Panc1 (cell line): ENCODE measurements at regions not wholly inside any gene's neighbourhood (a gene's known extent, or its start where the extent isn't known, plus 50 kb on each side); places are given as distances from the start of the nearest gene placed in this dataset.

ENCODE experiments used
- ATAC-seq: fragments of 200-7000 bp; cut with Tn5 transposase; 2 replicates; pipeline ENCODE4 v1.9.1; 2020; ENCODE audit warnings: mild to moderate bottlenecking, moderate library complexity
- BruUV-seq: library from RNA; stranded (reverse); fragments of 400-500 nt; replicated peaks from 2 replicates; lab custom pipeline; 2021; lab: Mats Ljungman, UMichigan
- CTCF ChIA-PET: fragments of 300-600 bp; sonication (Branson Sonifier 250); formaldehyde crosslinking; loops from one replicate; lab custom pipeline; 2022; ENCODE audit warnings: antibody characterized with exemption; lab: Charles Lee
- POLR2A ChIA-PET: fragments of 300-600 bp; sonication (Branson Sonifier 250); formaldehyde crosslinking; loops from one replicate; lab custom pipeline; 2022; ENCODE audit warnings: antibody characterized with exemption; lab: Charles Lee
- DNase-seq: peaks from one replicate; pipeline ENCODE4 v3.0.0-alpha.2; 2010; ENCODE audit warnings: low read depth, low spot score
- H3K27ac ChIP-seq: 2 replicates; pipeline ENCODE4 v1.5.1; 2011; ENCODE audit warnings: mild to moderate bottlenecking, low read length, inconsistent platforms
- H3K27me3 ChIP-seq: fragments of 200-500 bp; sonication (Bioruptor generic); 2 replicates; pipeline ENCODE4 v1.6.0; 2014; ENCODE audit warnings: low read length, inconsistent platforms; ENCODE audit not compliant: control insufficient read depth, insufficient read depth
- H3K36me3 ChIP-seq: fragments of 200-500 bp; sonication (Bioruptor generic); 2 replicates; pipeline ENCODE4 v1.5.1; 2014; ENCODE audit warnings: inconsistent platforms, mild to moderate bottlenecking, low read length, moderate library complexity; ENCODE audit not compliant: control insufficient read depth, insufficient read depth
- H3K4me1 ChIP-seq: 2 replicates; pipeline ENCODE4 v1.5.1; 2011; ENCODE audit warnings: inconsistent platforms, mild to moderate bottlenecking, low read length, moderate library complexity; ENCODE audit not compliant: control insufficient read depth, insufficient read depth
- H3K4me3 ChIP-seq, 2 experiments: 2 replicates each; pipeline ENCODE4 v1.5.1; 2011 to 2012; ENCODE audit warnings: low read depth in 2 of 2, low read length in 2 of 2, mild to moderate bottlenecking in 2 of 2, inconsistent platforms in 1 of 2, moderate library complexity in 1 of 2
- H3K9me3 ChIP-seq: fragments of 200-500 bp; sonication (Bioruptor generic); 2 replicates; pipeline ENCODE4 v1.5.1; 2014; ENCODE audit warnings: low read depth, mild to moderate bottlenecking, inconsistent platforms, low read length, moderate library complexity; ENCODE audit not compliant: control insufficient read depth, insufficient read depth
- POLR2AphosphoS5 ChIP-seq: IDR thresholded peaks from 2 replicates; pipeline ENCODE4 v1.6.1; 2012; ENCODE audit warnings: mild to moderate bottlenecking, low read depth, low read length, moderate library complexity
- REST ChIP-seq, 2 experiments: IDR thresholded peaks; 2 replicates each; pipeline ENCODE4 v1.6.1; 2011 to 2012; ENCODE audit warnings: low read depth in 2 of 2, control low read depth in 1 of 2, low read length in 1 of 2, mild to moderate bottlenecking in 1 of 2, moderate library complexity in 1 of 2; ENCODE audit not compliant: insufficient read depth in 1 of 2
- SIN3A ChIP-seq: IDR thresholded peaks from 2 replicates; pipeline ENCODE4 v1.6.1; 2012; ENCODE audit warnings: low read depth, mild to moderate bottlenecking, low read length, moderate library complexity, borderline replicate concordance; ENCODE audit not compliant: insufficient read depth
- TCF7L2 ChIP-seq: IDR thresholded peaks from 2 replicates; pipeline ENCODE4 v1.6.1; 2011; ENCODE audit warnings: mild to moderate bottlenecking, low read depth, low read length, inconsistent platforms
- in situ Hi-C: cut with HindIII; loops from 2 replicates; pipeline ENCODE4 v1.10.0; 2016; ENCODE audit warnings: low sequenced_read_pairs, low pct_unique_long_range_greater_than_20kb
- intact Hi-C: fragments of 100-400 bp; cut with micrococcal nuclease; formaldehyde crosslinking; loops from one replicate; pipeline ENCODE4 v1.10.0; 2022; ENCODE audit not compliant: unreplicated experiment
- TF ChIP-seq, protein P1 (sequence below): fragments of 450-650 bp; IDR thresholded peaks from 2 replicates; pipeline ENCODE4 v1.5.1; 2017; ENCODE audit warnings: mild to moderate bottlenecking

GRCh38 chr3:107189158-107189791 is 188.0 kb upstream of the CCDC54 start:
- BruUV-seq = no TSS peak
- no peak for DNase-seq
- no peaks in the 10 kb centered on the region for H3K36me3 ChIP-seq
- in situ Hi-C loops = no loop called here
- no peak for TF ChIP-seq SIN3A
- TF ChIP-seq REST (IDR thresholded peaks at IDR 0.05; ENCODE audit: insufficient read depth in 1 of 2, low read depth in 2 of 2, low read length in 1 of 2) = no peak
- TF ChIP-seq, protein P1, sequence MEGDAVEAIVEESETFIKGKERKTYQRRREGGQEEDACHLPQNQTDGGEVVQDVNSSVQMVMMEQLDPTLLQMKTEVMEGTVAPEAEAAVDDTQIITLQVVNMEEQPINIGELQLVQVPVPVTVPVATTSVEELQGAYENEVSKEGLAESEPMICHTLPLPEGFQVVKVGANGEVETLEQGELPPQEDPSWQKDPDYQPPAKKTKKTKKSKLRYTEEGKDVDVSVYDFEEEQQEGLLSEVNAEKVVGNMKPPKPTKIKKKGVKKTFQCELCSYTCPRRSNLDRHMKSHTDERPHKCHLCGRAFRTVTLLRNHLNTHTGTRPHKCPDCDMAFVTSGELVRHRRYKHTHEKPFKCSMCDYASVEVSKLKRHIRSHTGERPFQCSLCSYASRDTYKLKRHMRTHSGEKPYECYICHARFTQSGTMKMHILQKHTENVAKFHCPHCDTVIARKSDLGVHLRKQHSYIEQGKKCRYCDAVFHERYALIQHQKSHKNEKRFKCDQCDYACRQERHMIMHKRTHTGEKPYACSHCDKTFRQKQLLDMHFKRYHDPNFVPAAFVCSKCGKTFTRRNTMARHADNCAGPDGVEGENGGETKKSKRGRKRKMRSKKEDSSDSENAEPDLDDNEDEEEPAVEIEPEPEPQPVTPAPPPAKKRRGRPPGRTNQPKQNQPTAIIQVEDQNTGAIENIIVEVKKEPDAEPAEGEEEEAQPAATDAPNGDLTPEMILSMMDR = no peak
- TF ChIP-seq TCF7L2 = no peak
- no peak for TF ChIP-seq POLR2AphosphoS5
- H3K4me3 ChIP-seq = no peak overlapping the region
- no peaks in the 10 kb centered on the region for H3K27me3 ChIP-seq
- H3K4me1 ChIP-seq = no peaks in the 10 kb centered on the region
- CTCF ChIA-PET = no interaction called here
- POLR2A ChIA-PET = no interaction called here
- H3K9me3 ChIP-seq = no peaks in the 10 kb centered on the region
- no peak overlapping the region for H3K27ac ChIP-seq
- intact Hi-C loops = no loop called here
- ATAC-seq = no peak

DNA sequence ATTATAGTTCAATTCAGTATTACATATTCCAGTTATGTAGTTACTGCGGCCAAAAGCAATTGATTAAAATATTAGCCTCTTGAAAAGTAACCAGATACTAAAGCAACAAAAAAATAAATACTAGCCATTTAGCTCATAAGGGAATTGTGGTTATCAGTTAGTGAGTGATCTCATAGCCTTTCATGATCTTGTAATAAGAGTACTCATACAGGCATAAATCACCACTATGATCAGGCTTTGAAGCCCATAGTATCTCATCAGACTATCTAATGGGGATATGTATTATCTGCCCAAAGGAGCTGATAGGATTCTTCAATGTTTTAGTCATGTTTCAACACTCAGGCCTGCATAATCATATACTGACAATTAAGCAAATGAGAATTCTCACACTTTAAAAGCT is 184.1 kb upstream of the CCDC54 start:
- CTCF ChIA-PET = no interaction called here
- no peak for ATAC-seq
- BruUV-seq = no TSS peak
- H3K27ac ChIP-seq = no peak overlapping the region
- TF ChIP-seq TCF7L2 (no peak), POLR2AphosphoS5 (no peak), SIN3A (no peak), REST (IDR thresholded peaks at IDR 0.05; ENCODE audit: insufficient read depth in 1 of 2, low read depth in 2 of 2, low read length in 1 of 2) (no peak)
- TF ChIP-seq, protein P1 = no peak
- no peak overlapping the region for H3K4me3 ChIP-seq
- in situ Hi-C loops = no loop called here
- POLR2A ChIA-PET = no interaction called here
- intact Hi-C loops = no loop called here
- H3K4me1 ChIP-seq = no peaks in the 10 kb centered on the region
- H3K36me3 ChIP-seq = no peaks in the 10 kb centered on the region
- H3K9me3 ChIP-seq = no peaks in the 10 kb centered on the region
- no peak for DNase-seq
- H3K27me3 ChIP-seq = no peaks in the 10 kb centered on the region; the same call in 1 of the 2 replicates
